Aorta (tissue), 5 donors: ENCODE measurements at regions not wholly inside any gene's neighbourhood (a gene's known extent, or its start where the extent isn't known, plus 50 kb on each side); places are given as distances from the start of the nearest gene placed in this dataset.

ENCODE experiments used
- ATAC-seq: fragments of 200-7000 bp; cut with Tn5 transposase; one replicate; pipeline ENCODE4 v1.9.1; 2022; ENCODE audit warnings: moderate library complexity; ENCODE audit not compliant: low FRiP score
- DNase-seq, 2 donors: peaks; one replicate each; pipeline ENCODE4 v3.0.0-alpha.2; 2020
- H3K27ac ChIP-seq, 2 donors: one replicate each; pipeline ENCODE4 v1.5.1; 2013; ENCODE audit warnings: low read length in 2 of 2, mild to moderate bottlenecking in 2 of 2, moderate library complexity in 2 of 2, control low read depth in 1 of 2, inconsistent platforms in 1 of 2, low read depth in 1 of 2
- H3K27me3 ChIP-seq, 2 donors: one replicate each; pipeline ENCODE4 v1.6.1; 2013; ENCODE audit warnings: control low read depth in 1 of 2, low read length in 1 of 2, mild to moderate bottlenecking in 1 of 2, moderate library complexity in 1 of 2; ENCODE audit not compliant: insufficient read depth in 2 of 2, control insufficient read depth in 1 of 2
- H3K36me3 ChIP-seq, 2 donors: one replicate each; pipeline ENCODE4 v1.6.1; 2013; ENCODE audit warnings: control low read depth in 1 of 2, low read length in 1 of 2, mild to moderate bottlenecking in 1 of 2; ENCODE audit not compliant: insufficient read depth in 2 of 2, control insufficient read depth in 1 of 2
- H3K4me1 ChIP-seq, 2 donors: one replicate each; pipeline ENCODE4 v1.6.1; 2013; ENCODE audit warnings: low read length in 2 of 2, control low read depth in 1 of 2, mild to moderate bottlenecking in 1 of 2, moderate library complexity in 1 of 2; ENCODE audit not compliant: insufficient read depth in 2 of 2, control insufficient read depth in 1 of 2
- H3K4me3 ChIP-seq, 2 donors: one replicate each; pipeline ENCODE4 v1.5.1; 2013; ENCODE audit warnings: low read length in 2 of 2, control low read depth in 1 of 2, mild to moderate bottlenecking in 1 of 2
- H3K9me3 ChIP-seq: one replicate; pipeline ENCODE4 v1.6.1; 2013; ENCODE audit warnings: mild to moderate bottlenecking, low read length; ENCODE audit not compliant: control insufficient read depth
- WGBS, 2 donors: extraction: QIAGEN DNeasy Blood & Tissue Kit; methylation state at CpG; one replicate each; pipeline ENCODE4 v1.1.7; 2013; 5-methylcytosine and 5-hydroxymethylcytosine counted together
- intact Hi-C, 2 donors: fragments of 100-400 bp; cut with DNase I; formaldehyde crosslinking; loops; one replicate each; pipeline versions ENCODE4 v1.14.2 to v1.15.0; 2022
- donor health status: healthy with polysubstance abuse.
- donor health status: Bipolar disorder and iron deficiency.
- donor health status: DM: no; HTN: no; CAD: no.
- donor health status: DM: no; HTN: no; CAD: no.
- donor health status: DM: yes; HTN: yes; CAD: no.

GRCh38 chr1:221331273-221332183 is 410.4 kb downstream of the DUSP10 start:
- Histone ChIP-seq H3K36me3 (no peaks in the 10 kb centered on the region), H3K9me3 (no peaks in the 10 kb centered on the region), H3K27me3 (no peaks in the 10 kb centered on the region), H3K4me3 (no peak overlapping the region), H3K27ac (no peak overlapping the region), H3K4me1 (peaks cover 0 to 4% of the 10 kb centered on the region in 2 donors)
- intact Hi-C loops = no loop called here
- 95 to 100% methylated on average over 1 of the region's 1 CpG for WGBS, 2 donors
- no peak for ATAC-seq
- no peak for DNase-seq

GRCh38 chr1:221334062-221334461 is 407.8 kb downstream of the DUSP10 start:
- Histone ChIP-seq H3K4me3 (peak overlapping the region in 1 of 2 donors; percentile 26), H3K27me3 (no peaks in the 10 kb centered on the region), H3K27ac (peak overlapping the region in 1 of 2 donors; percentile 36), H3K9me3 (no peaks in the 10 kb centered on the region), H3K36me3 (no peaks in the 10 kb centered on the region), H3K4me1 (peaks cover 2 to 4% of the 10 kb centered on the region in 2 donors)
- WGBS, 2 donors = 0% methylated on average over 2 of the region's 2 CpGs
- intact Hi-C loops = no loop called here
- ATAC-seq = no peak
- no peak for DNase-seq

- 29 to 33% methylated on average over 5 of the region's 5 CpGs for WGBS, 2 donors
- Histone ChIP-seq H3K36me3 (no peaks in the 10 kb centered on the region), H3K4me3 (no peak overlapping the region), H3K27me3 (no peaks in the 10 kb centered on the region), H3K4me1 (peaks cover 2 to 4% of the 10 kb centered on the region in 2 donors), H3K27ac (peak overlapping the region in 1 of 2 donors; percentile 36), H3K9me3 (no peaks in the 10 kb centered on the region)
- DNase-seq (peak in 1 of 2 donors; percentile 45), ATAC-seq (peak; percentile 64)
- intact Hi-C loops = no loop called here
These were observed 406.5 kb downstream of the DUSP10 start for GRCh38 chr1:221335161-221336101.

- intact Hi-C loops = no loop called here
- Histone ChIP-seq H3K27ac (peak overlapping the region in 1 of 2 donors; percentile 36), H3K4me3 (no peak overlapping the region), H3K36me3 (no peaks in the 10 kb centered on the region), H3K27me3 (no peaks in the 10 kb centered on the region), H3K9me3 (no peaks in the 10 kb centered on the region), H3K4me1 (peaks cover 2 to 4% of the 10 kb centered on the region in 2 donors)
- ATAC-seq (peak; percentile 57), DNase-seq (no peak)
- WGBS, 2 donors = 11 to 15% methylated on average over 2 of the region's 2 CpGs
These were observed 405.8 kb downstream of the DUSP10 start for GRCh38 chr1:221336126-221336525.

- WGBS, 2 donors = 84 to 88% methylated on average over 2 of the region's 2 CpGs
- Histone ChIP-seq H3K9me3 (no peaks in the 10 kb centered on the region), H3K36me3 (no peaks in the 10 kb centered on the region), H3K27ac (no peak overlapping the region), H3K27me3 (no peaks in the 10 kb centered on the region), H3K4me1 (peaks cover 2 to 4% of the 10 kb centered on the region in 2 donors), H3K4me3 (no peak overlapping the region)
- intact Hi-C loops = no loop called here
- ATAC-seq = no peak
- no peak for DNase-seq
These were observed 404.8 kb downstream of the DUSP10 start for GRCh38 chr1:221337106-221337505.

GRCh38 chr1:221343136-221343535 is 398.8 kb downstream of the DUSP10 start:
- intact Hi-C loops = no loop called here
- no peaks in the 10 kb centered on the region for H3K27me3 ChIP-seq
- H3K27ac ChIP-seq = no peak overlapping the region
- no peaks in the 10 kb centered on the region for H3K9me3 ChIP-seq
- H3K4me1 ChIP-seq = no peaks in the 10 kb centered on the region
- DNase-seq (no peak), ATAC-seq (no peak)
- no peaks in the 10 kb centered on the region for H3K36me3 ChIP-seq
- no peak overlapping the region for H3K4me3 ChIP-seq

- no peak for DNase-seq
- 49 to 57% methylated on average over 3 of the region's 3 CpGs for WGBS, 2 donors
- no peak for ATAC-seq
- no peak overlapping the region for H3K27ac ChIP-seq
- H3K9me3 ChIP-seq = no peaks in the 10 kb centered on the region
- no peak overlapping the region for H3K4me3 ChIP-seq
- intact Hi-C loops = no loop called here
- H3K4me1 ChIP-seq = no peaks in the 10 kb centered on the region
- no peaks in the 10 kb centered on the region for H3K27me3 ChIP-seq
- H3K36me3 ChIP-seq = no peaks in the 10 kb centered on the region
These were observed 398.3 kb downstream of the DUSP10 start for GRCh38 chr1:221343607-221344006.

- Histone ChIP-seq H3K27ac (no peak overlapping the region), H3K27me3 (no peaks in the 10 kb centered on the region), H3K36me3 (no peaks in the 10 kb centered on the region), H3K9me3 (no peaks in the 10 kb centered on the region), H3K4me3 (no peak overlapping the region), H3K4me1 (no peaks in the 10 kb centered on the region)
- WGBS, 2 donors = 73 to 78% methylated on average over 1 of the region's 1 CpG
- ATAC-seq (no peak), DNase-seq (no peak)
- intact Hi-C loops = no loop called here
These were observed 397.2 kb downstream of the DUSP10 start for GRCh38 chr1:221344693-221345092.
